Stimulated activated naive CD8-positive, alpha-beta T cell treated with anti-CD3 and anti-CD28 coated beads, Interleukin-15, Interleukin-2, amounts not matched to agents 100 U/mL and 50 U/mL, for 24 hours (primary cell): ENCODE measurements at regions not wholly inside any gene's neighbourhood (a gene's known extent, or its start where the extent isn't known, plus 50 kb on each side); places are given as distances from the start of the nearest gene placed in this dataset.
"Not testable (repeated sequence)": the region's sequence is repeated elsewhere in the genome, so short reads cannot be mapped to it uniquely, and the experiment has no call there.

Experiments
- ATAC-seq: fragments of 150-1000 bp; cut with Tn5 transposase; one replicate; pipeline ENCODE4 v1.10.0; 2021
- DNase-seq: peaks from one replicate; pipeline ENCODE4 v3.0.0; 2021

- ATAC-seq (no peak), DNase-seq (no peak)
These were observed 499.8 kb upstream of the CDH11 start for GRCh38 chr16:65621640-65622039.

- ATAC-seq (no peak), DNase-seq (no peak)
These were observed 497.7 kb upstream of the CDH11 start for GRCh38 chr16:65619606-65620005.

- DNase-seq (no peak), ATAC-seq (no peak)
These were observed 497.1 kb upstream of the CDH11 start for GRCh38 chr16:65618931-65619330.

GRCh38 chr16:65618333-65618732 is 496.5 kb upstream of the CDH11 start:
- ATAC-seq (no peak), DNase-seq (no peak)

- no peak for ATAC-seq
- no peak for DNase-seq
These were observed 495.6 kb upstream of the CDH11 start for GRCh38 chr16:65617421-65617820.

GRCh38 chr16:65608455-65608854 is 486.6 kb upstream of the CDH11 start:
- DNase-seq (no peak), ATAC-seq (no peak)

- no peak for ATAC-seq
- no peak for DNase-seq
These were observed 482.9 kb upstream of the CDH11 start for GRCh38 chr16:65604771-65605170.

GRCh38 chr16:65601781-65602180 is 479.9 kb upstream of the CDH11 start:
- DNase-seq (no peak), ATAC-seq (no peak)

GRCh38 chr16:65600629-65601028 is 478.8 kb upstream of the CDH11 start:
- DNase-seq = no peak
- ATAC-seq = no peak

GRCh38 chr16:65600046-65600445 is 478.2 kb upstream of the CDH11 start:
- DNase-seq (no peak), ATAC-seq (no peak)

GRCh38 chr16:65598621-65599020 is 476.8 kb upstream of the CDH11 start:
- ATAC-seq (no peak), DNase-seq (no peak)

GRCh38 chr16:65583498-65583897 is 461.6 kb upstream of the CDH11 start:
- ATAC-seq = no peak
- no peak for DNase-seq

- ATAC-seq = no peak
- no peak for DNase-seq
These were observed 457.2 kb upstream of the CDH11 start for GRCh38 chr16:65579050-65579449.

- DNase-seq = no peak
- ATAC-seq = no peak
These were observed 454.8 kb upstream of the CDH11 start for GRCh38 chr16:65576631-65577030.

GRCh38 chr16:65576139-65576538 is 454.3 kb upstream of the CDH11 start:
- DNase-seq (no peak), ATAC-seq (no peak)

GRCh38 chr16:65574326-65574966 is 452.6 kb upstream of the CDH11 start:
- no peak for DNase-seq

GRCh38 chr16:65572156-65572555 is 450.3 kb upstream of the CDH11 start:
- DNase-seq (no peak), ATAC-seq (no peak)

More at GRCh38 chr16:65574326-65574966, 452.6 kb upstream of the CDH11 start:
- no peak for ATAC-seq

- DNase-seq (no peak), ATAC-seq (no peak)
These were observed 448.4 kb upstream of the CDH11 start for GRCh38 chr16:65570261-65570660.

- DNase-seq = no peak
- no peak for ATAC-seq
These were observed 438.0 kb upstream of the CDH11 start for GRCh38 chr16:65559846-65560245.

- DNase-seq, ATAC-seq: not testable (repeated sequence)
These were observed 427.8 kb upstream of the CDH11 start for GRCh38 chr16:65549689-65550088.

- no peak for DNase-seq
These were observed 426.6 kb upstream of the CDH11 start for GRCh38 chr16:65548470-65548869.

GRCh38 chr16:65547772-65548446 is 426.0 kb upstream of the CDH11 start:
- DNase-seq (no peak), ATAC-seq (no peak)

More at GRCh38 chr16:65548470-65548869, 426.6 kb upstream of the CDH11 start:
- ATAC-seq = no peak

- ATAC-seq = no peak
- DNase-seq = no peak
These were observed 424.5 kb upstream of the CDH11 start for GRCh38 chr16:65546353-65546791.

GRCh38 chr16:65545413-65545956 is 423.6 kb upstream of the CDH11 start:
- DNase-seq (no peak), ATAC-seq (no peak)
